Globus pallidus (tissue), 1 donor: ENCODE measurements at regions not wholly inside any gene's neighbourhood (a gene's known extent, or its start where the extent isn't known, plus 50 kb on each side); places are given as distances from the start of the nearest gene placed in this dataset.
"Not testable (repeated sequence)": the region's sequence is repeated elsewhere in the genome, so short reads cannot be mapped to it uniquely, and the experiment has no call there.

Experiments
- DNase-seq: peaks from one replicate; pipeline ENCODE4 v3.0.0-alpha.2; 2015; ENCODE audit warnings: low spot score

DNA sequence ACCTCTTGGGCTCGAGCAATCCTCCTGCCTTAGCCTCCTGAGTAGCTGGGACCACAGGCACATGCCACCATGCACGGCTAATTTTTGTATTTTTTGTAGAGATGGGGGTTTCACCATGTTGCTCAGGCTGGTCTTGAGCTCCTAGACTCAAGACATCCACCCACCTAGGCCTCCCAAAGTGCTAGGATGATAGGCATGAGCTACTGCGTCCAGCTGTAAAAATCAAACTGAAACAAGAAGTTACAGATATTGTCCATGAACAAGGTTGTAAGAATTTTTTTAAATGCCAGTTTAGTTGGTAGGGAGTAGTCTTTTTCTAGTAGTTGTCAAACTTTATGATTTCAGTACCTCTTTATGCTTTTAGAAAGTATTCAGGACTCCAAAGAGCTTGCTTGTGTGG is 424.4 kb upstream of the PMFBP1 start:
- no peak for DNase-seq

DNA sequence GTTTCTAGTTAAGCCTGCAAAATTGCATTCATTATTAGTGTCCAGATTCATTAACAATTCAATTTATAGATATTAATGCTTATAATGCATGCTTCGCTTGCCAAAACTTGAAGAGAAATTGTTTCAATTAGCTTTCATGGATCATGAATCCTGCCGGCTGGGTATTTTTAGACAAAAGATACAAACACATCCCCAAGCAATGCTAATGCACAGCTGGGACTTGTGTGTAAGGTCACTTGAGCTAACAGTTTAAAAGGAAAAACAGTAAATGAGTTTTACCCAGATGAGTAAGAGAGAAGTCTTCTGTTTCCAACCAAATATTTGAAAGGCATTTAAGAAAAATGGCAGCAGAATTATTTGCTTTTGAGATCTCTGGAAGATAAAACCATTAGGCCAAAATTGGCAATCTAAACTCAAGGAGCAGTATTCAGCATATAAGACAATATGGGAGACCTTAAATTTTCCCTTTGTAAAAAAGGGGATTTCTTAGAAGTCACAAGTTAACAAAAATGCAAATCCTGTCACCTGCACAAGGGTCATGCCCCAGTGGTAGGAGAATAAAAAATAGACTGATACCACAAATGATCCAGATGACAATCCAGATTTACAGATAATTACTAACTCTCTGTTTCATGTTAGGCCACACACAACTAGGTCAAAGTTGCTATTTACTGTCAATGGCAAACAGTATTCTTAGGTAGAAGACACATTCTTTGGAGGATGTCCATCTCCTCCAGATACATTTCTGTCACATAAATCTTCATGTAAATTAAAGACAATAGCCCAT is 418.4 kb upstream of the PMFBP1 start:
- no peak for DNase-seq

DNA sequence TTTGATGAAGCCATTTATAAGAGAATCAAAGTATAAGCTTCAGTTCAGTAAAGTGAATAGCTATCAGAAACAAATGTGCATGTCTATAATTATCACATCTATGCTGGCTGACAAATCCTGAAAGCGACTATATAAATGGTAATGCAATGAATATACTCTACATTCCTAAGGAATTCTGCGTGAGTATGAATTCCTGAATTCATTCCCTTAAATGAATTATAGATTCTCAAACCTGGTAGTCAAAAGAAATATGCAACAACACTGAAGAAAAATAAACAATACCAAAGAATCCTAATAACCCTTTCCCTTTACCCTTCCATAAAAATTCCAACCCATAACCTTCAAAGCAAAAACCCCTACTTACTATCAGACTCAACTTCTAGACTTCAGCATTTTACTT is 416.6 kb upstream of the PMFBP1 start:
- DNase-seq: no peak

DNA sequence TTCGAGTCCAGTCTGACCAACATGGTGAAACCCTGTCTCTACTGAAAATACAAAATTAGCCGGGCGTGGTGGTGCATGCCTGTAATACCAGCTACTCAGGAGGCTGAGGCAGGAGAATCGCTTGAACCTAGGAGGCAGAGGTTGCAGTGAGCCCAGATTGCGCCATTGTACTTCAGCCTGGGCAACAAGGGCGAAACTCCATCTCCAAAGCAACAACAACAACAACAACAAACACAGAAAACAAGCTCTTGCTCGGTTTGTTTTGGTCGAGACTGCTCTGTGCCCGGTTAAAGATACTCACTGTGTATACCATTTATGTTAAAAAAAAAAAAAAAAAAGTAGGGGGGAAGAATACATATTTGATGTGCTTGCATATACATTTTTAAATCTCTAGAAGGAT is 406.1 kb upstream of the PMFBP1 start:
- not testable (repeated sequence) for DNase-seq

DNA sequence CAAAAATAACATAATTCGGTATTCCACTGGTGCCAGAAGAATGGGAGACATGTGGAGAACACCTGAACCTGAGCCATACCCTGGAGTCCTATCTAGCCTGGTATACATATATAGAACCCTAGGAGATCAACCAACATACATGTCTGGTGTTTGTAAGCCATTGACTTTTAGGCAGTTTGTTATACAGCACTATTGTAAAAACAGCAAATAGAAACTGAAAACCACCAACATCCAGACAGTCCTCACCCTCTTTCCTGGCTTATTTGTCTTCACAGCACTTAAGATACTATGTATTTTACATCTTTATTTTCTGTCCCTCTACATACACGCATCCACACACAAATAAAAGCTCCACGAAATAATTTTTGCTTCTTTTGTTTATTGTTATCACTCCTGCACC is 404.2 kb upstream of the PMFBP1 start:
- DNase-seq: no peak

DNA sequence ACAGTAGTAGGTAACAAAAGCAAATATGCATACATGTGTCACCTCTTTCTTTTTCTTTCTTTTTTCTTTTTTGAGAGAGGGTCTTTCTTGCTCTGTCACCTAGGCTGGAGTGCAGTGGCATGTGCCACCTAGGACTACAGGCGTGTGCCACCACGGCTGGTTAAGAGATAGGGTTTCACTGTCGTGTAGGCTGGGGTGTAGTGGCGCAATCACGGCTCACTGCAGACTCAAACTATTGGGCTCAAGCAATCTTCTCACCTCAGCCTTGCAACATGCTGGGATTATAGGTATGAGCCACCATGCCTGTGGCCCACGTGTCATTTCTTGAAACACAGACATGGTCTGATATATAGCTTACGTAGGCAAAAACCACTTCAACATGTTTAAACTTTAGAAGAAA is 397.7 kb upstream of the PMFBP1 start:
- no peak for DNase-seq

DNA sequence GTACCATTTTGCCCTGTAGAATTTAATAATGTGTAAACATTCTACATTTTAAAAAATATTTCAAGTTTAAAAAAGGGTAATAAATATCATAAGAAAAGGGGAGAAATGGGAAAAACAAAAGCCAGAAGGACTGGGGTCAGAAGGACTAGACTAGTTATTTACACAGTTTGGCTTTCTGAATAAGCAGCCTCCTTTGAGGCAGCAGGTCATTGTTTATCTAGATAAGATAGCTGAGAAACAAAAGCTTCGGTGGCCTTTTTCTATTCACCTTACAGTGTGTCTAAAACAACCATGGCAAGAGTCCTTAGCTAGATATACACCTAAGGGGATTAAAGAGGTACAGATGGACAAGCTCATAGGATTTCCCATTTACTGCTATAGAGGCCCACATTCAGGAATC is 396.5 kb upstream of the PMFBP1 start:
- no peak for DNase-seq

DNA sequence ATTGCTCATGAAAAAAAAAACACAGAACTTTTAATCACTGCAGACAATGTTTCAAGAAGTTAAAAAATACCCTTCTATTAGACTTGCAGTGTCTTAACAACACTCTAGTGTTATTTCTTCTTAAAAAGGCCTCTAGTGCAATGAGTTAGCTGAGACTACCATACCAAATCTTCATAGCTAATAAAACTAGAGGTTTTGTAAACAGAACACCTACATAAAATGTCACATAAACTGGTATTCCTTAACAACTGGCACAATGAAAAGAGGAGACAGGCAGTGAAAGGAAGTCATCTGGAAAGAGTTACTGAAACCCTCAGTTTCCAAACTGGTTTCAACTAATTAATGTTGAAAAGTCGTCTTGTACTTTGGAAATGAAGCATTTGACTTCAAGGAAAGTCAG is 394.2 kb upstream of the PMFBP1 start:
- no peak for DNase-seq

DNA sequence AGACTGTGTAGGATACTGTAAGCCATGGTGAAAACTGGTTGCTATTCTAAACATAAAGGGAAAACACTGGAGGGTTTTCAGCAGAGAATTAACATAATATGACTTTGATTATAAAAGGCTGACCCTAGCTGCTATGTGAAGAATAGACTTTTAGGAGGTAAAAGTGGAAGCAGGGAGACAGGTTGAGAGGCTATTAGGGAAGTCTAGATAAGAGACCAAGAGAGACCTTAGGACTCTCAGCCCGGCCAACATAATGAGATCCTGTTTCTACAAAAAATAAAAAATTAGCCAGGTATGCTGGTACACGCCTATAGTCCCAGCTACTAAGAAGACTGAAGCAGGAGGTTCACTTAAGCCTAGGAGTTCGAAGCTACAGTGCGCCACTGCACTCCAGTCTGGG is 393.2 kb upstream of the PMFBP1 start:
- no peak for DNase-seq

DNA sequence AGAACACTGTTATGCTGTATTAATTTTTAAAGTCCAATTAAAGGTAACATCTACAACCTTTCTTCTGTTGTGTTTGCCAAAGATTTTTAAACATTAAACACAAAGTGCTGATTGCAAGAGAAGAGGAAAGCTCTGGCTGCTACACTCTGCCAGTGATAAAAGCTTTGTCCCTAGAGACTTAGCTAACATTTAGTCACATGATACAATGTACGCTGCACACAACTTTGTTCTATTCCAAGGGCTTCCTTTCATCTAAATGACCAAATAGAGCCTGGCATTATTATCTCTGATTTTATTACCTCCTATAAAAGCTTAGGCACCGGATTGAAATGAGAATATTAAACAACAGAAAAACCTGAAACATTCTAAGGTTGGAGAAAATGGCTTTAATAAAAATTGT is 388.7 kb upstream of the PMFBP1 start:
- no peak for DNase-seq

DNA sequence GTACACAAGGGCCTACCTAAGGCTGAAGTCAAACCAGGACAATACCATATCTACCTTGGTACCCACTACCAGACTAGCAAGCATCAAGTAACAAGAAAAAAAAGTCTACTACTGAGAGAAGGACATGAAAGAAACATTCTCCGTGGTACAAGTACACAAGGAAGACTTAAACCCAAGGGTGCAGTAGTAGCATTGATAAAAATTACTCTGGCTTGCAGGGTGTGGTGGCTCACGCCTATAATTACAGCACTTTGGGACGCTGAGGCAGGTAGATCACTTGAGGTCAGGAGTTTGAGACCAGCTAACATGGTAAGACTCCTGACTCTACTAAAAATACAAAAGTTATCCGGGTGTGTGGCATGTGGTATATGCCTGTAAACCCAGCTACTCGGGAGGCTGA is 386.5 kb upstream of the PMFBP1 start:
- no peak for DNase-seq

DNA sequence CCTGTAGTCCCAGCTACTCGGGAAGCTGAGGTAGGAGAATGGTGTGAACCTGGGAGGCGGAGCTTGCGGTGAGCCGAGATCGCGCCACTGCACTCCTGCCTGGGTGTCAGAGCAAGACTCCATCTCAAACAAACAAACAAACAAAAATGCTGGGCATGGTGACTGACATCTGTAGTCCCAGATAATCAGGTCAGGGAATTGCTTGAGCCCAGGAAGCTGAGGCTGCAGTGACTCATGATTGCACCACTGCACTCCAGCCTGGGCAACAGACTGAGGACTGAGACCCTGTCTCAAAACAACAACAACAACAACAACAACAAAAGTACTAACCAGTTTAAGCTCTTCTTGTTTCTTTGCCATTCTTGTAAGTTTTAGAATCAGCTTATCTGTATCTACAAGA is 383.0 kb upstream of the PMFBP1 start:
- no peak for DNase-seq

DNA sequence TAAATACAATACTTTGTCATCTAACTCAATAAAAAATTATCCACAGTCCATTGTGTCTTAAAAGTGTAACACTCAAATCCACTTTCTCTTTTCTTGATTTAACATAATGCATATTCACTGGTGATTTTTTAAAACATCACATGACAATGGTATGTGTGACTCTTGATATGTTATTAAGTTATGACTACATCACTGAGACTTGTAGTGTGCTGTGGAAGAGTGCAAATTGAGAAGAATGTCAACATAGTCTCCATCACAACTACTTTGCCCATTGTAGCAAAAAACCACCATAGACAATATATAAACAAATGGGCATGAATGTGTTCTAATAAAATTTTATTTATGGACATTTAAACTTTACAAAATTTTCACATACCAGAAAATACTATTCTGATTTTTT is 380.7 kb upstream of the PMFBP1 start:
- DNase-seq: no peak

DNA sequence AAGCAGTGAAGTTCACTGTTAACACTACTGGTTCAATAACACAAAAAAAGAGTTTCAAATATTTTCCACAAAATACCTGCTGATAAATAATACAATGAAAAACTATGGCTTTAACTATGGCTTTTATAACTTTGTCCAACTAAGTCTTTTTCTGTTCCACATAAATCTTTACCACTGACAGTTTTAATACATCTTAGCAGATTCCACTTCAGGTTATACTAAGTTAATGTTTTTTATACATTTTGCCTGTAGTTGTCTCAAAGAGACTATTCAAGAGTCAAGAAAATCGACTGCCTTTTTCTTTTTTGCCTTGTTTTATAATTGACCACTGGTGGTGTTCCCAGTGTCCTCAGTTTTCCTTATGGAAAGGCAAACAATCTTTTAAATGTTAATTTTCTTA is 379.7 kb upstream of the PMFBP1 start:
- DNase-seq: no peak

DNA sequence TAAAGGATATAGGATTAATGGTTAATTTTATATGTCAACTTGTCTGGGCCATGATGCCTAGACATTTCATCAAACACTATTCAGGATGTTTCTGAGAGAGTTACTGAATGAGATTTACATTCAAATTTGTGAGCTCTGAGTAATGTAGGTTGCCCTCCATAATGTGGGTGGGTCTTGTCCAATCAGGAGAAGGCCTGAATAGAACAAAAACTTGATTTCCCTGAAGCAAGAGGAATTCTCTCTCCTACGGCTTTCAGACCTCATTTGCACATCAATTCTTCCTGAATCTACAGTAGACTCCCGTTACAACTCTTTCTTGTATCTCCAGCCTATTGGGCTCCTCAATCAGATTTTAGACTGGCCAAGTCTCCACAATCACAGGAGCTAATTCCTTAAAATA is 377.9 kb upstream of the PMFBP1 start:
- DNase-seq: no peak

DNA sequence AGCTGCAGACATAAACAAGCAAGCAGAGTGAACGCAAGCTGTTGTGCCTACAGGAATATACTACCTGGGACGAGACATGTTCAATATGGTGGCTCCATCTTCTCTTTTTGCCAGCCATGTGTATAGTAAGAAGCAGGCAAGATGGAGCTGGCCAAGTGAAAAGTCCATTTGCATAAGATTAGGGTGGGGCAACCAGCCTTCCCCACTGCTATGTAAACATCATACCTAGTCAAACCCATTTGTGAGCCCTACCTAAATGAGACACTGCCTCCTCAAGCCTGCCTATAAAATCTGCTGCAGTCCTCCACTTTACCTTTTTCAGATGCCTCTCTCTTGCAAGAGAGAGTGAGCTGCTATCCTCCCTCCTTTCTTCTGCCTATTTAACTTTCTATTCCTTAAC is 370.1 kb upstream of the PMFBP1 start:
- DNase-seq: no peak

DNA sequence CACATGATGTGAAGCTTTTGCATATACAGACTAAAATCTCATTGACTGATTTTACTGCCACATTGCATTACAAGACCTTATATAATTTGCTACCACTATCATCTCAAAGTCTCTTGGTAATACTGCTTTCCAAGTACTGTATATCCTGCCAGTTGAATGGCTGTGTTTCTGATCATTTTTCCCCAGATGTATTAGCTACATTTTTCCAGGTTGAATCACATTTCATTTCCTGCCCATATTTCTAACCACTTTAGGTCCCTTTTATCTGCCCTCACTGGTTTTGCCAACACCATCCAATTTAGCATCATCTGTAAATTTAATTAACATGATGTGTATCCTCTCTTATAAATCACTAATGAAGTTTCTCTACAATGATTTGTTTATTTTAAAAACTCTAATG is 365.7 kb upstream of the PMFBP1 start:
- no peak for DNase-seq

DNA sequence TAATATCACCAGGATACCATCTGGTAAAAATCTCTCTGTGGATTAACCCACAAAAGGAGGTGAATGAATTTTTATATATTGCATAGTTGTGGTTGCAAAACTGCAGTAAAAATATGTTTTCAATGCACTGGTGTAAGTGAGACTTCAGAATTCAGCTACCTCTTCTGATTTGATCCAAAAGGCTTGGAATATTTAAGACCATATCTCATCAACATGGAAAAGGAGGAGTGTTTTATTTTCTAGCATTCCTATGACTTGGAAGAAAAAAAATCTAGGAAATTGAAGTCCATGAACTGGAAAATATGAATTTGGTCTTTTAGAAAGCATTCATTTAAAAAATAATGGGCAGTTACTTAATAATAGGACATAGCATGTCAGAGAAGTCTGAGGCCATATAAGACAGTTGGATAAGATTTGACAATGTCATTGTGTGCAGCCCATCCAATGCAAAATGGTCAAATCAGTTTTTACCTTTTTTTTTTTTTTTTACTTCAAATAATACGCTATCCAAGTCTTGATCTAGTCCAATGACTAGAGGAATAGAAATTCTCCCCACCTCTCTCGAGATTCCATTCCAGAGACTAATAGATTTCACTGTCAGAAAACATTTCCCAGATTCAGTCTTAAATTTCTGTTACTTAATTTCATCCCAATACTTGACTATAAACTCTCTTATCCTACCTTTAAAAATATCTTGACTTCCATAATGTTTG is 364.9 kb upstream of the PMFBP1 start:
- no peak for DNase-seq

DNA sequence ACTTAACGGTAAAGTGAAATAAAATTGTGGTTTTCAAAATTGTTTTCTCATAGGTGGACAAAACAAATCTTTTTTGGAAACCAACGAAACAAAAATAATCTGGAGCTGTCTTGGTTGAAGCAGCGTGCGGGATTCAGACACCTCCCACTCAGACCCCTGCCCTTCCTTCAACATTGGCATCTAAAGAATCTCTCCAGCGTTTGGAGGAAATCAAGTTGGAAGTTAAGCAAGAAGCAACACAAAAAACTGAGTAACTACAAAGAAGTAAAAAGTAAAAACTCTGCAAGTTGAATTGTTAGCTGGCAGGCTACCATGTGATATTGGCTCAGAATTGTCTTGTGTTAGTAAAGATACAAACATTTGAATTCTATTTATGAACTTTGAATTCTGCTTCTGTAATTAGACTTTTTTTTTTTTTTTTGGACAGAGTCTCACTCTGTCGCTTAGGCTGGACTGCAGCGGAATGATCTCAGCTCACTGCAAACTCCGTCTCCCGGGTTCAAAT is 361.0 kb upstream of the PMFBP1 start:
- no peak for DNase-seq

DNA sequence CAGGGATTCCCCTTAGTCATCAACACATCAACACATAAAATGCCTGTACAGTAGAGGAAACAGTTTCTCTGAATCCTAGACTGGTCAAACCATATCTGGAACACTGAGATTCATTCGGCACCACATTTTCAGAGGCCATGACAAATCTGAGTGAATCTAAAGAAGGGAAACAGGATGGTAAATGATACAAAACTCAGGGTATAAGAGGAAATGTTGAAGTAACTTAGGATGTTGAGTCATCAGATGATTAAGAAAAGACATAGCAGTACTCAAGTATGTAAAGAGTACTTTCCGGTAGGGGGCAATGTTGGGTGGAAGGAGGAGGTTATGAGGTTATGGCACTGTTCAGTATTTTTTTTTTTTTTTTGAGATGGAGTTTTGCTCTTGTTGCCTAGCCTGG is 358.5 kb upstream of the PMFBP1 start:
- DNase-seq: no peak

DNA sequence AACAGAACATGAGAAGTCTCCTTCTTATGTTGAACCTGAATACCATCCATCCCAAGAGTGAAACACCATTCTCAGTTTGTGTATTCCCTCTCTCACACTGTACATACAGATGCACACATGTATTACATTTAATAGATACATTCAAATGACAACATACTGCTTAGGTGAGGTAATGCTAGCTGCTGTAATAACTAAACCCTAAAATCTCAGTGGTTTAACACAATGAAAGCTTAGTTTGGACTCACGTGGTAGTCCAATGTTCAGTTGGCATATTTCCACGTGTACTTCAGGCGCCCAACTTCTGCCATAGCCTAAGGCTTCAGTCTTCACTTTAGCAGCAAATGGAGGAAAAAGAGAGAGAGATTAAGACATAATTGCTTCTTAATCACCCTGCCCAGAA is 351.1 kb upstream of the PMFBP1 start:
- DNase-seq: no peak

DNA sequence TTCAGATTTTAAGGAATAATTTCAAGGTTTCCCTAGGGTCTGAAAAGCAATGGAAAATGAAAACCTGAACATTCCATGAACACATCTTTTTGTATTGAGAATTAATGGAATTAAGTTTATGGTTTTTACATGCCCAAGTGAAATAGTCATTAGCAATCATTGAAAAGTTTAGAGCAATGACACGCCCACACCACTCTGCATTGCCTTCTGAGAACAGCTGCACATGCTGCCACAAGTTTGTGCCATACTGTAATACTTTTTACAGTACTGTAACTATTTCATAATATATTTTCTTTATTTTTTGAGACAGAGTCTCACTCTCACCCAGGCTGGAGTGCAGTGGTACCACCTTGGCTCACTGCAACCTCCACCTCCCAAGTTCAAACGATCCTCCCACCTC is 345.2 kb upstream of the PMFBP1 start:
- no peak for DNase-seq

DNA sequence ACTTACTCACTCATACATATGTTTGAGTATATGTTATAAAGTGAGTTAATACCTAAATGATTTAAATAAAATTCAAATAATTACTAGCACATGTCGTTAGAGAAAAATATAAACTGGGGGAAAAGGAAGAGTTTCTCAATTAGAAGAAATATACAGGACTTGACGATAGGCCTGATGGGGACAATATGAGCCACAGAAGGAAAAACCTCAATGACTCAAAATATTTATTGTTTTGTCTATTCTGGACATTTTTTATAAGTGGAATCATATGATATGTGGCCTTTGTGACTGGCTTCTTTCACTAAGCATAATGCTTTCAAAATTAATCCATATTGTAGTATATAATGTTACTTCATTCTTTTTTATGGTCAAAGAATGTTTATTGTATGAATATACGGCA is 339.2 kb upstream of the PMFBP1 start:
- no peak for DNase-seq

DNA sequence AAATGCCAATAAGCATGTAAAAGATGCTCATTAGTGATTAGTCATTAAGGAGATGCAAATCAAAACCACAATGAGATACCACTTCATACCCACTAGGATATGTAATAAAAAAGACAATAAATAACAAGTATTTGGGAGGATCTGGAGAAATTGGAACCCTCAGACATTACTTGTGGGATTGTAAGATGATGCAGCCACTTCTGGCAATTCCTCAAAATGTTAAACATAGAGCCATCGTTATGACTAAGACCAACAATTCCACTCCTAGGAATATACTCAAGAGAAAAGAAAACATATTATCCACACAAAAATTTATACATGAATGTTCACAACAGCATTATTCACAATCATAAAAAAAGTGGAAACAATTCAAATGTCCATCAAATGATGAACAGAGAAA is 336.2 kb upstream of the PMFBP1 start:
- no peak for DNase-seq
